ENCODE measurements at regions not wholly inside any gene's neighbourhood (a gene's known extent, or its start where the extent isn't known, plus 50 kb on each side); places are given as distances from the start of the nearest gene placed in this dataset.

GRCh38 chr11:109033627-109034338, 368.9 kb downstream of the DDX10 start:
- no peak overlapping the region for H3K27ac Mint-ChIP-seq
- no peaks in the 10 kb centered on the region for H3K36me3 Mint-ChIP-seq (ENCODE audit: low read depth)
- no peak for DNase-seq
- H3K4me1 Mint-ChIP-seq: no peaks in the 10 kb centered on the region
- CTCF ChIA-PET: no interaction called here
- POLR2A ChIA-PET: no interaction called here
- H3K27me3 Mint-ChIP-seq: no peaks in the 10 kb centered on the region
- no peaks in the 10 kb centered on the region for H3K9me3 Mint-ChIP-seq
- no peak overlapping the region for H3K4me3 Mint-ChIP-seq

- no peaks in the 10 kb centered on the region for H3K27me3 Mint-ChIP-seq
- no peaks in the 10 kb centered on the region for H3K36me3 Mint-ChIP-seq (ENCODE audit: low read depth)
- CTCF ChIA-PET: no interaction called here
Measured at GRCh38 chr11:109034339-109034696, 369.4 kb downstream of the DDX10 start.

DNA sequence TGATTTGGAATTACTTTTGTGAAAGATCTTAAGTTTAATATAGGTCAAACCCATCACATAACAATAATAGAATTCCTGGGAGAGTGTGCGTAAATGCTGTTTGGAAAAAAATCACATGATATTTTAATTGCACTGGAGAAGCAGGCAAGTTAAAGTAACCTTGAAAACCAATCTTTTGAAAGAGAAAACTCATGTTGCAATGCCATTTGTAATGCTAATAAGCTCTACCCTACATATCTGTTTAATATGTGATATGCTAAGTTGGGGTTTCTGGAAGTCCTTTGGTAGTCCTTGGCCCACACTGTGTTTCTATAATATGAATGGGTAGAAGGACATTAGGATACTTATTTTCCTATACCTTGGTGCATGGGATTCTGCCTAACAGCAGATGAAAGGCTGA, 370.4 kb downstream of the DDX10 start:
- Mint-ChIP-seq H3K4me1 (no peaks in the 10 kb centered on the region), H3K27ac (no peak overlapping the region), H3K27me3 (no peaks in the 10 kb centered on the region), H3K4me3 (no peak overlapping the region), H3K36me3 (ENCODE audit: low read depth) (no peaks in the 10 kb centered on the region), H3K9me3 (no peaks in the 10 kb centered on the region)
- no peak for DNase-seq
- POLR2A ChIA-PET: no interaction called here
- CTCF ChIA-PET: no interaction called here

More at GRCh38 chr11:109034339-109034696, 369.4 kb downstream of the DDX10 start:
- no peaks in the 10 kb centered on the region for H3K9me3 Mint-ChIP-seq
- H3K4me1 Mint-ChIP-seq: no peaks in the 10 kb centered on the region
- H3K4me3 Mint-ChIP-seq: no peak overlapping the region
- DNase-seq: no peak
- no peak overlapping the region for H3K27ac Mint-ChIP-seq
- POLR2A ChIA-PET: no interaction called here

- no peaks in the 10 kb centered on the region for H3K9me3 Mint-ChIP-seq
- H3K4me3 Mint-ChIP-seq: no peak overlapping the region
- H3K36me3 Mint-ChIP-seq (ENCODE audit: low read depth): no peaks in the 10 kb centered on the region
- no peak overlapping the region for H3K27ac Mint-ChIP-seq
- no peaks in the 10 kb centered on the region for H3K27me3 Mint-ChIP-seq
- ChIA-PET CTCF (no interaction called here), POLR2A (no interaction called here)
- no peaks in the 10 kb centered on the region for H3K4me1 Mint-ChIP-seq
- DNase-seq: no peak
Measured at GRCh38 chr11:109036011-109036410, 371.1 kb downstream of the DDX10 start.

GRCh38 chr11:109037856-109038780, 373.2 kb downstream of the DDX10 start:
- Mint-ChIP-seq H3K4me1 (peaks cover 1% of the 10 kb centered on the region), H3K36me3 (ENCODE audit: low read depth) (no peaks in the 10 kb centered on the region), H3K27me3 (peaks cover 2% of the 10 kb centered on the region), H3K27ac (no peak overlapping the region), H3K4me3 (no peak overlapping the region), H3K9me3 (no peaks in the 10 kb centered on the region)
- DNase-seq: no peak
- ChIA-PET POLR2A (no interaction called here), CTCF (no interaction called here)

DNA sequence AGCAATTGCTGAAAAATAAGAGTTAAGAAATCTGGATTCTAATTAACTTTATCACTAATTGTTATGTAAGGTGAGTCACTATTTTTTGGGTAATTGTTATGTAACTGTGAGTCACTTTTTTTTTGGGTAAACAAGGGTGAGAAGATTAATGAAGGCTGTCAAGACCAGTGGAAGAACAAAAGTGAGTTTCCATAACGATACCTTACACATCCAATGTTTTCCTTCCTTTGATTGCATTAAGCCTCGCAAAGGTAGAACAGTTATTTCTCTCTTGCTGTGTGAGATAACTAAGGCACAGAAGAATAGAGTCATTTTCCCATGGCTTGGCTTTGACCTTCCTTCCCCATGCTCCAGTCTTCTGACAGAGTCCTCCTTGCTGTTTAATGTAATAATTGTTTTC, 374.7 kb downstream of the DDX10 start:
- peaks cover 2% of the 10 kb centered on the region for H3K27me3 Mint-ChIP-seq
- no peak overlapping the region for H3K4me3 Mint-ChIP-seq
- H3K4me1 Mint-ChIP-seq: peaks cover 1% of the 10 kb centered on the region
- ChIA-PET CTCF (no interaction called here), POLR2A (no interaction called here)
- H3K9me3 Mint-ChIP-seq: no peaks in the 10 kb centered on the region
- no peaks in the 10 kb centered on the region for H3K36me3 Mint-ChIP-seq (ENCODE audit: low read depth)
- no peak overlapping the region for H3K27ac Mint-ChIP-seq
- no peak for DNase-seq

DNA sequence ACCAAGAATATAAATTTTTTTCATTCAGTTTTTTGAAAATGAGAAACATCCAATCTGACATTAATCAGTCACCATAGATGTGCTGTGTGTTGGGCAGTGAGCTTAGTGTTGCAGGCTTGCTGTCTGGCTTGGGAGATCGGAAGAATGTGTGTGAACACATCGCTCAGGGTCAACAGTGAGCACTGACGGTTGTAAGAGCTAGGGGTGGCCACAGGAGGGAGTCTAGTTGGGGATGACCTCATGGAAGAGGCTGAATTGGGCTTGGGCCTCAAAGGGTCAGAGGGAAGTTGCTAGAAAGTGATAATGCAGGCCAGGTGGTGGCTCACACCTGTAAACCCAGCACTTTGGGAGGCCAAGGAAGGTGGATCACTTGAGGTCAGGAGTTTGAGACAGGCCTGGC, 375.4 kb downstream of the DDX10 start:
- H3K27ac Mint-ChIP-seq: no peak overlapping the region
- H3K36me3 Mint-ChIP-seq (ENCODE audit: low read depth): no peaks in the 10 kb centered on the region
- H3K27me3 Mint-ChIP-seq: peaks cover 2% of the 10 kb centered on the region
- peaks cover 1% of the 10 kb centered on the region for H3K4me1 Mint-ChIP-seq
- no peak for DNase-seq
- H3K9me3 Mint-ChIP-seq: no peaks in the 10 kb centered on the region
- no peak overlapping the region for H3K4me3 Mint-ChIP-seq
- CTCF ChIA-PET: no interaction called here
- POLR2A ChIA-PET: no interaction called here

DNA sequence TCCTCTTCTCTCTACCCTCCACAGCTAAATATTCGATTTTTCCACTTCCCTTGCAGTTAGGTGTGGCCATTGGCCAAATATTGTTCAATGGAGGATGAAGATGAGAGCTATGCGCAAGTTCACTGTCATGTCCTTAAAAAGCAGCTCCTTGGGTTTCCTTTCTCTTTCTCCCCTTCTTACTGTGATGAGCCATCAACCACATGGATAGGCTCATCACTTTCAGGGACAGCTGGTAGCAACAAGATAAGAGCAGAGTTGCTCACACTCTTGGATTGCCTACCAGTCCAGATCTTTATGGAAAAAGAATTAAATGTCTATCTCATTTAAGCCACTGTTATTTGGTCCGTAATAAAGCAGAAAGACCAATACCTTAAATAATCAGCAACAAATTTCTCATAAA, 377.0 kb downstream of the DDX10 start:
- POLR2A ChIA-PET: no interaction called here
- DNase-seq: no peak
- Mint-ChIP-seq H3K4me3 (no peak overlapping the region), H3K4me1 (peaks cover 1% of the 10 kb centered on the region), H3K9me3 (no peaks in the 10 kb centered on the region), H3K27me3 (peaks cover 2% of the 10 kb centered on the region), H3K27ac (no peak overlapping the region), H3K36me3 (ENCODE audit: low read depth) (no peaks in the 10 kb centered on the region)
- CTCF ChIA-PET: no interaction called here

- H3K9me3 Mint-ChIP-seq: no peaks in the 10 kb centered on the region
- no peak overlapping the region for H3K4me3 Mint-ChIP-seq
- H3K4me1 Mint-ChIP-seq: peaks cover 1% of the 10 kb centered on the region
- no peaks in the 10 kb centered on the region for H3K36me3 Mint-ChIP-seq (ENCODE audit: low read depth)
- H3K27me3 Mint-ChIP-seq: peaks cover 2% of the 10 kb centered on the region
- CTCF ChIA-PET: no interaction called here
- H3K27ac Mint-ChIP-seq: no peak overlapping the region
- POLR2A ChIA-PET: no interaction called here
- no peak for DNase-seq
Measured at GRCh38 chr11:109043315-109043714, 378.4 kb downstream of the DDX10 start.

- no peak overlapping the region for H3K27ac Mint-ChIP-seq
- H3K4me1 Mint-ChIP-seq: peaks cover 1% of the 10 kb centered on the region
- H3K36me3 Mint-ChIP-seq (ENCODE audit: low read depth): no peaks in the 10 kb centered on the region
- DNase-seq: no peak
- H3K27me3 Mint-ChIP-seq: peaks cover 2% of the 10 kb centered on the region
- no peak overlapping the region for H3K4me3 Mint-ChIP-seq
- ChIA-PET CTCF (no interaction called here), POLR2A (no interaction called here)
- no peaks in the 10 kb centered on the region for H3K9me3 Mint-ChIP-seq
Measured at GRCh38 chr11:109046284-109046992, 375.6 kb upstream of the C11orf87 start.

- CTCF ChIA-PET: no interaction called here
Measured at GRCh38 chr11:109048098-109048497, 373.9 kb upstream of the C11orf87 start.

GRCh38 chr11:109051200-109051599, 370.8 kb upstream of the C11orf87 start:
- ChIA-PET POLR2A (no interaction called here), CTCF (no interaction called here)
- Mint-ChIP-seq H3K9me3 (no peaks in the 10 kb centered on the region), H3K36me3 (ENCODE audit: low read depth) (no peaks in the 10 kb centered on the region), H3K4me3 (no peak overlapping the region), H3K4me1 (no peaks in the 10 kb centered on the region), H3K27ac (no peak overlapping the region), H3K27me3 (no peaks in the 10 kb centered on the region)
- no peak for DNase-seq

More at GRCh38 chr11:109048098-109048497, 373.9 kb upstream of the C11orf87 start:
- no peaks in the 10 kb centered on the region for H3K9me3 Mint-ChIP-seq
- H3K36me3 Mint-ChIP-seq (ENCODE audit: low read depth): no peaks in the 10 kb centered on the region
- no peak overlapping the region for H3K27ac Mint-ChIP-seq
- no peak for DNase-seq
- no peaks in the 10 kb centered on the region for H3K27me3 Mint-ChIP-seq
- no peak overlapping the region for H3K4me3 Mint-ChIP-seq
- no peaks in the 10 kb centered on the region for H3K4me1 Mint-ChIP-seq
- POLR2A ChIA-PET: no interaction called here

DNA sequence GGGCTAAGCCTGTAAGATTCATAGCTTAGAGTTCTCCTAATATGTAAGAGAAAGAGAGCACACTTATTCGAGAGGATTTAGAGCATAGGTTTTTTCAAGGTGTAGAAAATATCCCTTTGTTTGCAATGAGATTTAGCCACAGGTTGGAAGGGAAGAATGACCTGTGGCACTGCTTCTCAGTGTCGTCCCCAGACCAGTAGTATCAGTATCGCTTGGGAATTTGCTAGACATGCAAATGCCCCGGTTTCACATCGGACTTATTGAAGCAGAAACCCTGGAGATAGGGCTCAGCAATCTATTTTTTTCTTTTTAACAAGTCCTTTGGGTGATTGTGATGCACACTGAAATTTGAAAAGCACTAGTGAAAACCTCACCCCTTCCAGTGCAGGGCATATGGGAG, 362.6 kb upstream of the C11orf87 start:
- H3K27me3 Mint-ChIP-seq: no peaks in the 10 kb centered on the region
- H3K27ac Mint-ChIP-seq: no peak overlapping the region
- no peaks in the 10 kb centered on the region for H3K9me3 Mint-ChIP-seq
- no peaks in the 10 kb centered on the region for H3K36me3 Mint-ChIP-seq (ENCODE audit: low read depth)
- peaks cover 3% of the 10 kb centered on the region for H3K4me1 Mint-ChIP-seq
- POLR2A ChIA-PET: no interaction called here
- H3K4me3 Mint-ChIP-seq: no peak overlapping the region
- DNase-seq: no peak
- CTCF ChIA-PET: no interaction called here

Measured in activated CD4-positive, alpha-beta memory T cell treated with anti-CD3 and anti-CD28 coated beads, Interleukin-2, amount 10 ng/mL, durations not matched to agents 7 days and 5 days (primary cell).